GM19351 (cell line): ENCODE measurements at regions not wholly inside any gene's neighbourhood (a gene's known extent, or its start where the extent isn't known, plus 50 kb on each side); places are given as distances from the start of the nearest gene placed in this dataset.

ENCODE experiments used
- ATAC-seq: cut with Tn5 transposase; IDR thresholded peaks from one replicate; pipeline ENCODE4 v1.9.1; 2021; ENCODE audit warnings: mild to moderate bottlenecking, moderate library complexity; ENCODE audit not compliant: unreplicated experiment

- no peak for ATAC-seq
Measured at GRCh38 chr22:19640306-19640705, 74.0 kb upstream of the SEPTIN5 start.

DNA sequence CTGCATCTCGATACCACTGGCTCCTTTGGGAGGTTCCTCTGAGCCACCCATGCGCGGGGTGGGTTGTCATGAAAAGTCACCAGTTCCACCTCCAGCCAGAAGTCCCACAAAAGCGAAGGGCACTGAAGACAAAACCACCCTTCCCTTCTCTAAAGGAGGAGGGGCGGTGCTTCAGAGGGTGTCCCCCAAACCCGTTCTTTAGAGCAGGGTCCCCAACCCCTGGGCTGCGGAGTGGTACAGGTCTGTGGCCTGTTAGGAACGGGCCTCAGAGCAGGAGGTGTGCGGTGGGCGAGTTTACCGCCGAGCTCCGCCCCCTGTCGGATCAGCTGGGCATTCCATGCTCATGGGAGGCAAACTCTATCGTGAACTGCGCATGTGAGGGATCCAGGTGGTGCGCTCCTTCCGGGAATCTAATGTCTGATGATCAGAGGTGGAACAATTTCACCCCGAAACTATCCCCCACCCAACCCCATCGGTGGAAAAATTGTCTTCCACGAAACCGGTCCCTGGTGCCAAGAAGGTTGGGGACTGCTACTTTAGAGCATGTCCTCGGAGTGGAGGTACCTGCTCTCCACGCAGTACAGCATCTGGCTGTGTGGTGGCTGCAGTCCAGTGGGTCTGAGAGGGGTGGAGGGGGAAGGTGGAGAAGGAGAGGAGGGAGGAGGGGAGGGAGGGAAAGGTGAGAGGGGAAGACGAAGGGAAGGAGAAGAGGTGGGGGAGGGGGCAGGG is 72.9 kb upstream of the SEPTIN5 start:
- ATAC-seq: no peak

DNA sequence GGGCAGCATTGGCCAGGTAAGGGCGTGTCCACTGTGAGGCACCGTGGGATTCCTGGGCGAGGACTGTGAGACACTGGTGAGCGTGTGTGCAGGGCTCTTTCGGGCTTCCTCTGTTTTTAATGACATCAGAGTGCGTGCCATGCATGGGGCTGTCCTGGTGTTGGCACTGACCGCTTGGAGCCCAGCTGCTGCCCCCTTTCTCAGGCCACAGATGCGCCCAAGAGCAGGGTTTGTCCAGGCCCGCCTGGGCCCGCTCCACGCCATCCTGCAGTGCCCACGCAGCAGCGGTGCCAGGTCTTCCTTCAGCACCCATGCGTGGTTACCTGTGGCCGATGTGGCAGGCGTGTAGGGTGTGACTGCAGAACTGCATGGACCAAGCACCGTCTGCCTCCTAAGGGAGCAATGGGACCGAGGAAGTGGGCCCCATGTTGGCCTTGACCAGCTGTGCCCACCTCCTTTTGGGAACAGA is 72.3 kb upstream of the SEPTIN5 start:
- ATAC-seq: no peak

DNA sequence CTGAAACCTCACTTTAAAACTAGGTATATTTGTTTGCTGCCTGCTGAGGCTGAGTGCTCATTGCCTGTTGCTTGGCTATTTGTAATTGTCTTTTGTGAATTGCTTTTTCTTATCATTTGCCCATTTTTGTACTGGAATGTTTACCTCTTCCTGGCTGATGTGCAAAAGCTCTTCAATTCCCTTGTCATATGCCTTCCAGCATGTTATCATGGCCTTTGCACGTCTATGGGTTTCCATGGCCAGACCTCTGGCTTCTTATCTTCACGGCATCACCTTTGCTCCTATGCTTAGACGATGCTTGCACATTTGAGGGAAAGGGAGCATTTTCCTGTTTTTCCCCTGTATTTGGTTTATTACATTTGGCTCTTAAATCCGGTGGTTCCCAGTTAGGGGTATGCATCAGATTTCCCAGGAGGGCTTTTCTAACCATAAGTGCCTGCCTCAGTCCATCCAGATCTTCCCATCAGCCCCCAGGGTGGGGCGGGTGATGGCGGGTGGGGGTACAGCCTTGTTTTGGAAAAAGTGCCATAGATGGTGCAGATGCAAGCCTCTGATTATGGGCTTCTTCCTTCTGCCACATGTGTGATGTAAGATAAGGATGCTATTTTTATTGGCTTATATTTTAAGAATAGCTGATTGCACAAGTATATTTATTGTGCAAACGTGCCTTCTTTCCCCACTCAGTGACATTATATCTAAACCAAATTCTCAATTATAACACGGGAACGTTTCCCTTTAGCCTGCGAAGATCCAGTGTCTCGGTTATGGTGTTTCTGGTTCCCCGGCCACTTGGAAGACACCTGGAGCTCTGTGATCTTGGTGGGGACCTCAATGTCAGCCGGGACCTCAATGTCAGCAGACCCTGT is 70.6 kb upstream of the SEPTIN5 start:
- ATAC-seq: no peak

- no peak for ATAC-seq
Measured at GRCh38 chr22:19644314-19645223, 69.7 kb upstream of the SEPTIN5 start.

GRCh38 chr22:19645391-19645790 is 68.9 kb upstream of the SEPTIN5 start:
- ATAC-seq: no peak

DNA sequence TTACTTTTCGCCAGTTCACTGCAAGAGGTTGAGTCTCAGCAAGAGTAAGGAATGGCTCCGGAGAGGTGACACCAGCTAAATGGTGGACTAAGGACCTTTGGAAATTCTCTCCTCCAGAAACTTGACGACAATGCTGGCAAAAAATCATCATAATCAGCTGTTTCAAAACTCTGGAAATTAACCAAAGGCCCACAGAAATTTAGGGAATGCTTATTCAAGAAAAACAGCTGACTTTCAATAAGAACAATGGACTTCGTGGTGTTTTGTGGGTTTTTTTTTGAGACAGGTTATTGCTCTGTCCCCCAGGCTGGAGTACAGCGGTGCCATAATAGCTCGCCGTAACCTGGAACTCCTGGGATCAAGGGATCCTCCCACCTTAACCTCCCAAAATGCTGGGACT is 68.4 kb upstream of the SEPTIN5 start:
- no peak for ATAC-seq

- no peak for ATAC-seq
Measured at GRCh38 chr22:19646383-19646782, 67.9 kb upstream of the SEPTIN5 start.

GRCh38 chr22:19648419-19648929 is 65.8 kb upstream of the SEPTIN5 start:
- ATAC-seq: no peak

- no peak for ATAC-seq
Measured at GRCh38 chr22:19652316-19652715, 62.0 kb upstream of the SEPTIN5 start.

DNA sequence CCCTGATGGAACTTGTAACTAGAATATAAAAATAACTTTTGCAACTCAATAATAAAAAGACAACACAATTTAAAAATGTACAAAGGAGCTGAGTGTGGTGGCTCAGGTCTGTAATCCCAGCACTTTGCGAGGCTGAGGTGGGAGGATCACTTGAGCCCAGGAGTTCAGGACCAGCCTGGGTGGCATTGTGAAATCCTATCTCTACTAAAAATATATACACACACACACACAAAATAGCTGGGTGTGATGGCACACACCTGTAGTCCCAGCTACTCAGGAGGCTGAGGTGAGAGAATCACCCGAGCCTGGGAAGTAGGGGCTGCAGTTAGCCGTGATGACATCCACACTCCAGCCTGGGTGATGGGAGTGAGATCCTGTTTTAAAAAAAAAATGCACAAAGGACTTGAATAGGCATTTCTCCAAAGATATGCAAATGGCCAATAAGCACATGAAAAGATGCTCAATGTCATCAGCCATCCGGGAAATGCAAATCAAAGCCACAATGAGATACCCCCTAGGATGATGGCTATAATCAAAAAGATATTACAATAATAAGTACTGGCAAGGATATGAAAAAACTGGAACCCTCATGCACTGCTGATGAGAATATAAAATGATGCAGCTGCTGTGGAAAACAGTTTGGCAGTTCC is 59.8 kb upstream of the SEPTIN5 start:
- ATAC-seq: no peak

- ATAC-seq: no peak
Measured at GRCh38 chr22:19655399-19655798, 58.9 kb upstream of the SEPTIN5 start.

- no peak for ATAC-seq
Measured at GRCh38 chr22:19656541-19657251, 57.6 kb upstream of the SEPTIN5 start.

GRCh38 chr22:19657252-19658056 is 56.8 kb upstream of the SEPTIN5 start:
- no peak for ATAC-seq

DNA sequence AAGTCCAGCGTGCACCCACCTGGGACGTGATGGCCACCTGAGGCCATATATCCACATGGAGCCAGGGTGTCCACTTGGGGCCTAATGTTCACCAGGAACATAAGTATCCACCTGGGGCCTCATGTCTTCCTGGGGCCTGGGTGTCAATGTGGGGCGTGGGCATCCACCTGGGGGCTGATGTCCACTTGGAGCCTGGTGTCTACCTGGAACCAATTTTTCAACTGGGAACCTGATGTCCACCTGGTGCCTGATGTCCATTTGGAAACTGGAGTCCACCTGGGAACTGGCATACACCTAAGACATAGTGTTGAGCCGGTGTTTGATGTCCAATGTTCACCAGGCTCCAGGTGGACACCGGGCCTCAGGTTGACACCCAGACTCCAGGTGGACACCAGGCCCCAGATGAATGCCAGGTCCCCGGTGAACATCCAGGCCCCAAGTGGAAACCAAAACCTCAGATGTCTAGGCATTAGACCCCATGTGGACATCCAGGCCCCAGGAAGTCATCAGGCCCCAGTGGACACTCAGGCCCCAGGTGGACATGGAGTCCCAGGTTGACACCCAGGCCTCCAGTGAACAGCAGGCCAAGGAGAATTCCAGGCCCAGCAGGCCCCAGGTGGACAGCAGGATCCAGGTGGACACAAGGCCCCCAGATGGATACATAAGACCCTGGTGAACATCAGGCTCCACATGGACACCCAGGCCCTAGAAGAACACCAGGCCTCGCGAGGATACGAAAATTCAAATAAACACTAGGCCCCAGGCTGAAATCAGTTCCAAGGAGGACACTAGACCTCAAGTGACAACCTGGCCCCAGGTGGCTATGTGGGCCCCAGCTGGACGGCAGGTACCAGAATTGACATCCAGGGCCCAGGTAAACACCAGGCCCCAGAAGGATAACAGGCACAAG is 56.0 kb upstream of the SEPTIN5 start:
- no peak for ATAC-seq

DNA sequence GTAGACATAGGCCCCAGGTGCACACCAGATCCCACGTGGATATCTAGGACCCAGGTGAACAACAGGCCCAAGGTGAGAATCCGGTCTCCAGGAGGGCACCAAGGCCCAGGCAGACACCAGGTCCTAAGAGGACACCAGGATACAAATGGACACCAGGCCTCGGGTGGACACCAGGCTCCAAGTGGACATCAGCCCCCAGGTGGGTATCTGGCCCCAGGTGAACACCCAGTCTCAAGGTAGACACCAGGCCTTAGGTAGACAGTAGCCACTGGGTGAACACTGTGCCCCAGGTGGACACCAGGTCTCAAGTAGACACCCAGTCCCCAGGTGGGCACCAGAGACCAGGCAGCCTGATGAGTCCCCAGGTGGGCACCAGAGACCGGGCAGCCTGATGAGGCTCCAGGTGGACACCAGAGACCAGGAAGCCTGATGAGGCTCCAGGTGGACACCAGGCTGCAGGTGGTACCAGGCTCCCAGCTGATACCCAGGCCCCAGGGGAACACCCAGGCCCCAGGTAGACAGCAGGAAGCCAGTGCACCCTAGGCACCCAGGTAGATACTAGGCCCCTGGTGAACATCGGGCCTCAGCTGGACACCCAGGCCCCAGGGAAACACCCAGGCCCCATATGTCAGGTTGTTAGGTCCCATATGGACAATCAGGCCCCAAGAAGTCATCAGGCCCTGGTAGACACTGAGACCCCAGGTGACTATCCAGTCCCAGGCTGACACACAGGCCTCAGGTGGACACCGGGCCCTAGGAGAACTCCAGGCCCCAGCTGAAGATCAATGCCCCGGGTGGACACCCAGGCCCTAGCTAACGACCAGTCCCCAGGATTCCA is 55.1 kb upstream of the SEPTIN5 start:
- no peak for ATAC-seq

- ATAC-seq: no peak
Measured at GRCh38 chr22:19659805-19660345, 54.4 kb upstream of the SEPTIN5 start.
